ENCODE measurements at regions not wholly inside any gene's neighbourhood (a gene's known extent, or its start where the extent isn't known, plus 50 kb on each side); places are given as distances from the start of the nearest gene placed in this dataset.

DNA sequence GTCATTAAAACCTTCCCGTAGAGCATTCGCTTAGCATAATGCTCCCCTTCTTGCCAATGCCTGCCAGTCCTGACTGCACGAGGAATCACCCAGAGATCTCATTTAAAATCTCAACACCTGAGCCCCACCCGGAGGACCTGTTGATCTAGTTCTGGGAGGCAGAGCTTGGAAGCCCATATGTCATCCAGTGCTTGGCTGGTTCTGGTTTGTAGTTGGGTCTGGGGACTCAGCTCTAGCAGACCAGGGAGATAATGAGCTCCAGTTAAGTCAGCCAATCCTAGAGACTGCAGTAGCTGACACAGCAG, 131.8 kb upstream of the DAP start:
- Histone ChIP-seq H2BK5ac (ENCODE audit: low read depth, low read length) (no peak overlapping the region), H4K91ac (replicated peaks; ENCODE audit: insufficient read length, low read length) (no peak overlapping the region), H3K27ac (ENCODE audit: low read depth, low read length) (no peak overlapping the region), H3K4me1 (replicated peaks in 1 of 4; ENCODE audit: control insufficient read depth in 3 of 4, insufficient read depth in 4 of 4, low read length in 3 of 4) (no peaks in the 10 kb centered on the region), H3K23ac (ENCODE audit: insufficient read length) (no peak overlapping the region), H3K14ac (ENCODE audit: insufficient read length) (no peak overlapping the region), H3K36me3 (ENCODE audit: control insufficient read depth in 2 of 4, insufficient read depth in 4 of 4, low read length in 3 of 4) (no peaks in the 10 kb centered on the region), H3K79me2 (ENCODE audit: control insufficient read depth in 1 of 2, insufficient read depth in 2 of 2, low read length in 2 of 2) (no peaks in the 10 kb centered on the region), H4K20me1 (replicated peaks in 1 of 2; ENCODE audit: control insufficient read depth in 1 of 2, insufficient read depth in 2 of 2, low read length in 2 of 2) (no peaks in the 10 kb centered on the region), H3K56ac (replicated peaks; ENCODE audit: insufficient read length, low read depth, low read length) (no peak overlapping the region), H3K4me2 (ENCODE audit: insufficient read depth in 1 of 2, low read depth in 2 of 2, low read length in 2 of 2) (no peak overlapping the region), H3K23me2 (ENCODE audit: low read depth, low read length) (no peaks in the 10 kb centered on the region), H3K4ac (replicated peaks; ENCODE audit: insufficient read length, low read depth, low read length) (no peak overlapping the region), H4K8ac (ENCODE audit: extremely low read depth, insufficient read depth, low read length) (no peak overlapping the region), H2BK12ac (ENCODE audit: low read depth, low read length) (no peak overlapping the region), H3K18ac (ENCODE audit: extremely low read depth, low read length) (no peak overlapping the region), H4K5ac (ENCODE audit: insufficient read length, low read depth, low read length) (no peak overlapping the region), H3K79me1 (ENCODE audit: low read depth, low read length) (no peaks in the 10 kb centered on the region; the same call in 1 of the 2 replicates), H3K27me3 (replicated peaks in 1 of 4; ENCODE audit: control insufficient read depth in 3 of 4, extremely low read depth in 1 of 4, insufficient read depth in 3 of 4, low read length in 3 of 4) (no peaks in the 10 kb centered on the region), H2BK120ac (replicated peaks; ENCODE audit: low read depth, low read length) (no peak overlapping the region), H2BK20ac (ENCODE audit: low read length) (no peak overlapping the region), H3K9me3 (ENCODE audit: insufficient read depth in 2 of 2, low read depth in 1 of 2, low read length in 1 of 2) (peaks cover 0 to 5% of the 10 kb centered on the region in 2 experiments; a peak in 1 of 4 replicates), H2AK5ac (ENCODE audit: low read depth, low read length) (no peak overlapping the region), H3K4me3 (ENCODE audit: extremely low read depth in 1 of 4, insufficient read depth in 2 of 4, low read depth in 3 of 4, low read length in 4 of 4) (no peak overlapping the region), H3K9ac (replicated peaks in 1 of 4; ENCODE audit: extremely low read depth in 1 of 4, low read depth in 3 of 4, low read length in 3 of 4) (no peak overlapping the region), H2AFZ (ENCODE audit: low read length) (no peak overlapping the region), H2BK15ac (ENCODE audit: low read length) (no peak overlapping the region)
- 93% methylated on average over 4 of the region's 4 CpGs; no CpG with 5 or more reads in 1 of the 2 experiments for WGBS, 2 experiments (ENCODE audit: extremely low coverage in 1 of 2, insufficient coverage in 1 of 2, insufficient read length in 1 of 2, insufficient replicate concordance in 2 of 2, low coverage in 1 of 2, low lambda C conversion rate in 2 of 2, missing lambda C conversion rate in 1 of 2)
- no peak for FAIRE-seq
- CTCF ChIA-PET (ENCODE audit: partially characterized antibody), result interaction anchor here (0.7 to 1.3 kb wide), 5 partner anchors 8 to 84 kb away, joined by 3 to 5 read pairs (median 3); no protein-coding TSS in a partner anchor
- POLR2A ChIA-PET (ENCODE audit: partially characterized antibody), result no interaction called here
- no peak for TF ChIP-seq BRCA1 (IDR thresholded peaks at IDR 0.05; ENCODE audit: low read depth, low read length)
- TF ChIP-seq, protein P1, sequence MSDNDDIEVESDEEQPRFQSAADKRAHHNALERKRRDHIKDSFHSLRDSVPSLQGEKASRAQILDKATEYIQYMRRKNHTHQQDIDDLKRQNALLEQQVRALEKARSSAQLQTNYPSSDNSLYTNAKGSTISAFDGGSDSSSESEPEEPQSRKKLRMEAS (IDR thresholded peaks at IDR 0.05), result no peak
- TF ChIP-seq TAF7 (optimal IDR thresholded peaks at IDR 0.05; ENCODE audit: borderline replicate concordance, low read depth, low read length), result no peak
- no peak for TF ChIP-seq SP2 (IDR thresholded peaks at IDR 0.05; ENCODE audit: low read length)
- TF ChIP-seq, protein P2, sequence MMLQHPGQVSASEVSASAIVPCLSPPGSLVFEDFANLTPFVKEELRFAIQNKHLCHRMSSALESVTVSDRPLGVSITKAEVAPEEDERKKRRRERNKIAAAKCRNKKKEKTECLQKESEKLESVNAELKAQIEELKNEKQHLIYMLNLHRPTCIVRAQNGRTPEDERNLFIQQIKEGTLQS (IDR thresholded peaks at IDR 0.05; ENCODE audit: insufficient read depth, low read depth, low read length), result no peak
- DNase-seq (ENCODE audit: low read depth in 1 of 2, low spot score in 2 of 2), result no peak

Measured in H1 (cell line).